Fibroblast of lung (primary cell): ENCODE measurements at regions not wholly inside any gene's neighbourhood (a gene's known extent, or its start where the extent isn't known, plus 50 kb on each side); places are given as distances from the start of the nearest gene placed in this dataset.
"Not testable (repeated sequence)": the region's sequence is repeated elsewhere in the genome, so short reads cannot be mapped to it uniquely, and the experiment has no call there.

Source experiments
- DNase-seq, 2 donors: peaks; one replicate each; pipeline versions ENCODE4 v3.0.0 to v3.0.0-alpha.2; 2010; ENCODE audit warnings: low read depth in 2 of 2
- H2AFZ ChIP-seq: 2 replicates; pipeline ENCODE4 v1.5.1; 2012; ENCODE audit warnings: low read length, control low read depth, inconsistent platforms
- H3K27ac ChIP-seq: 2 replicates; pipeline ENCODE4 v1.5.1; 2011; ENCODE audit warnings: low read length, control low read depth; ENCODE audit not compliant: insufficient read depth
- H3K27me3 ChIP-seq: 2 replicates; pipeline ENCODE4 v1.5.1; 2011; ENCODE audit warnings: mild to moderate bottlenecking, low read length; ENCODE audit not compliant: control insufficient read depth, insufficient read depth
- H3K36me3 ChIP-seq: 2 replicates; pipeline ENCODE4 v1.5.1; 2011; ENCODE audit warnings: low read length; ENCODE audit not compliant: control insufficient read depth, insufficient read depth
- H3K4me1 ChIP-seq: 2 replicates; pipeline ENCODE4 v1.5.1; 2011; ENCODE audit warnings: low read length; ENCODE audit not compliant: control insufficient read depth, insufficient read depth; ENCODE audit errors: extremely low read depth
- H3K4me2 ChIP-seq: 2 replicates; pipeline ENCODE4 v1.5.1; 2011; ENCODE audit warnings: low read length, control low read depth; ENCODE audit not compliant: insufficient read depth; ENCODE audit errors: extremely low read depth
- H3K4me3 ChIP-seq, 4 experiments: fragments of 200-600 bp in 1 of 4; sonication (generic) in 1 of 4; replicated peaks in 1 of 4; 2 replicates each; pipeline ENCODE4 v1.5.1; 2011 to 2016; ENCODE audit warnings: low read length in 4 of 4, low read depth in 3 of 4, mild to moderate bottlenecking in 3 of 4, control low read depth in 2 of 4, inconsistent platforms in 1 of 4, mixed read lengths in 1 of 4; ENCODE audit not compliant: insufficient read depth in 1 of 4; ENCODE audit errors: control extremely low read depth in 1 of 4
- H3K79me2 ChIP-seq: 2 replicates; pipeline ENCODE4 v1.5.1; 2012; ENCODE audit warnings: mild to moderate bottlenecking, low read length, inconsistent platforms; ENCODE audit not compliant: control insufficient read depth, insufficient read depth
- H3K9ac ChIP-seq: 2 replicates; pipeline ENCODE4 v1.5.1; 2011; ENCODE audit warnings: mild to moderate bottlenecking, low read length, control low read depth; ENCODE audit not compliant: insufficient read depth
- H3K9me3 ChIP-seq: 2 replicates; pipeline ENCODE4 v1.5.1; 2012; ENCODE audit warnings: low read depth, low read length; ENCODE audit not compliant: control insufficient read depth, insufficient read depth
- H4K20me1 ChIP-seq: 2 replicates; pipeline ENCODE4 v1.5.1; 2011; ENCODE audit warnings: low read length; ENCODE audit not compliant: control insufficient read depth, insufficient read depth; ENCODE audit errors: extremely low read depth
- EZH2 ChIP-seq: IDR thresholded peaks from 2 replicates; pipeline ENCODE4 v1.5.1; 2012; ENCODE audit warnings: low read length, control low read depth, mild to moderate bottlenecking; ENCODE audit errors: missing control alignments
- TF ChIP-seq, protein P1 (sequence below), 2 donors: IDR thresholded peaks in 1 of 2; conservative IDR thresholded peaks in 1 of 2; 1 replicate in 1 of 2; 2 replicates in 1 of 2; pipeline ENCODE4 v1.5.1; 2011 to 2012; ENCODE audit warnings: low read length in 2 of 2, control low read depth in 1 of 2, inconsistent platforms in 1 of 2, low read depth in 1 of 2, mild to moderate bottlenecking in 1 of 2

DNA sequence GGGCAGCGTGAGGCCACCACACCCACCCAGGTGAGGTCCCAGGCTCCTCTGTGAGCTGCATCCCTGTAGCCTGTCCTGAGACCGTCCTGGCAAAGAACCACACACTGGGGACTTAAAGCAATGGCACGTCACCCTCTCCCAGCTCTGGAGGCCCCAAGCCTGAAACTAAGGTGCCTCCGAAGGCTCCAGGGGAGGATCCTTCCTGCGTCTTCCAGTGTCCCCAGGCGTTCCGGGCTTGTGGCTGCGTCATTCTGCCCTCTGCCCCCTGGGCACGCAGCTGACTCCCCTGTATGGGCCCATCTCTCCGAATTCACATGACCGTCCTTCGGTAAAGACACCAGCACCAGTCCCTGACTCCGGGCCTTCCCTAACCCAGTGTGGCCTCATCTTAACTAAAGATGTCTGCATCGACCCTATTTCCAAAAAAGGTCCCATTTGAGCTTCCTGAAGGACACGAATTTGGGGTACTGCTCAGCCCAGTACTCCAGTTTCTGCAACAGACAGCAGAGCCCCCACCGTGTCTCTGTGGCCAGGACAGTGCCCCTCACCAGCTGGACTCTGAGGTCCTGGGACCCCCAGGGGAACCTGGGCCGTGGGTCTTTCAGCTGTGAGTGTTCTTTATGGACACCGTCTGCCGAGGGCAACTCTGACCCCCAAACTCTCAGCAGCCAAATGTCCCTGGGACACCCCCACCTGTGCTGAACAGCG is 75.2 kb upstream of the CTDP1 start:
- no peaks in the 10 kb centered on the region for H3K4me1 ChIP-seq
- H3K4me3 ChIP-seq, result no peak overlapping the region
- no peaks in the 10 kb centered on the region for H3K27me3 ChIP-seq
- no peaks in the 10 kb centered on the region for H3K36me3 ChIP-seq
- DNase-seq, result no peak
- H3K27ac ChIP-seq, result no peak overlapping the region
- H2AFZ ChIP-seq, result no peak overlapping the region
- no peaks in the 10 kb centered on the region for H4K20me1 ChIP-seq
- no peak overlapping the region for H3K4me2 ChIP-seq
- H3K9ac ChIP-seq, result no peak overlapping the region
- no peaks in the 10 kb centered on the region for H3K9me3 ChIP-seq
- no peaks in the 10 kb centered on the region for H3K79me2 ChIP-seq
- TF ChIP-seq, protein P1, sequence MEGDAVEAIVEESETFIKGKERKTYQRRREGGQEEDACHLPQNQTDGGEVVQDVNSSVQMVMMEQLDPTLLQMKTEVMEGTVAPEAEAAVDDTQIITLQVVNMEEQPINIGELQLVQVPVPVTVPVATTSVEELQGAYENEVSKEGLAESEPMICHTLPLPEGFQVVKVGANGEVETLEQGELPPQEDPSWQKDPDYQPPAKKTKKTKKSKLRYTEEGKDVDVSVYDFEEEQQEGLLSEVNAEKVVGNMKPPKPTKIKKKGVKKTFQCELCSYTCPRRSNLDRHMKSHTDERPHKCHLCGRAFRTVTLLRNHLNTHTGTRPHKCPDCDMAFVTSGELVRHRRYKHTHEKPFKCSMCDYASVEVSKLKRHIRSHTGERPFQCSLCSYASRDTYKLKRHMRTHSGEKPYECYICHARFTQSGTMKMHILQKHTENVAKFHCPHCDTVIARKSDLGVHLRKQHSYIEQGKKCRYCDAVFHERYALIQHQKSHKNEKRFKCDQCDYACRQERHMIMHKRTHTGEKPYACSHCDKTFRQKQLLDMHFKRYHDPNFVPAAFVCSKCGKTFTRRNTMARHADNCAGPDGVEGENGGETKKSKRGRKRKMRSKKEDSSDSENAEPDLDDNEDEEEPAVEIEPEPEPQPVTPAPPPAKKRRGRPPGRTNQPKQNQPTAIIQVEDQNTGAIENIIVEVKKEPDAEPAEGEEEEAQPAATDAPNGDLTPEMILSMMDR (conservative IDR thresholded peaks at IDR 0.05 in 1 of 2, IDR thresholded peaks at IDR 0.05 in 1 of 2; ENCODE audit: low read depth in 1 of 2, low read length in 2 of 2), result no peak
- TF ChIP-seq EZH2, result no peak

DNA sequence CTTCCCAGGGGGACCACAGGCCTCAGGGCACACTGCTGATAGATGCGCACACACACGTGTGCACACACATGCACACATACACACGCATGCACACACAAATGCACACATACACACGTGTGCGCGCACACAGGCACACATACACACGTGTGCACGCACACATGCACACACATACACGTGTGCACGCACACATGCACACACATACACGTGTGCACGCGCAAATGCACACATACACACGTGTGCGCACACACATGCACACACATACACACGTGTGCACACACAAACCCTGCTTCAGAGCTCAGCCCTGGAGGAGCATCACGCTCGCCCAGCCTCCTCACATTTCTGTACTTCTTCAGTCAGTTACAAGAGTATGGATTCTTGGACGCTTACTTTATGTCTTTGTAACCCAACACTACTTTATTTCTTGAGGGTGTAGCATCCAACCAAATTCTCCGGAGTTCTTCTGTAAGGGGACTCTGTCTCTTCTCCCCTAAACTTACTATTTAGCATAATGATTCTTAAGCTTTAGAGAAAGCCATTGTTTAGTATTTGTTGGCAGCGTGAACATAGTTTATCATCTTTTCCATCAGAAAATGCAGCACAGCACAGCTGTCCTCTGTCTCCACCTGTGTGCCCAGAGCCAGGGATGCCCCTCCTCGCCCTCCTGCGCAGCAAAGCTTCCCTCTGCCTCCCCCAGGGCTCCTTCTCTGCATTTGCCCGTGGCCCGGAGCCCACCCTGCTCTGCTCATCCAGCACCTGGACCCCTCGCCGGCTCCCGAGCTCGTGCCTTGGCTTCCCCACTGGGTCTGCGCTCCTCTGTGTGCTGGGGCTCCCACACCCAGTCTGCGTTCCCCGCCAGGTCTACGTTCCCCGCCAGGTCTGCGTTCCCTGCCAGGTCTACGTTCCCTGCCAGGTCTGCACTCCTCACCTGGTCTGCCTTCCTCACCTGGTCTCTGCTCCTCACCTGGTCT is 74.4 kb upstream of the CTDP1 start:
- no peaks in the 10 kb centered on the region for H3K79me2 ChIP-seq
- no peaks in the 10 kb centered on the region for H3K36me3 ChIP-seq
- H3K9me3 ChIP-seq, result no peaks in the 10 kb centered on the region
- H3K27me3 ChIP-seq, result no peaks in the 10 kb centered on the region
- no peaks in the 10 kb centered on the region for H3K4me1 ChIP-seq
- H3K4me2 ChIP-seq, result no peak overlapping the region
- no peak overlapping the region for H3K27ac ChIP-seq
- TF ChIP-seq EZH2, result no peak
- TF ChIP-seq, protein P1 (conservative IDR thresholded peaks at IDR 0.05 in 1 of 2, IDR thresholded peaks at IDR 0.05 in 1 of 2; ENCODE audit: low read depth in 1 of 2, low read length in 2 of 2), result no peak
- H3K4me3 ChIP-seq, result no peak overlapping the region
- DNase-seq, result no peak
- no peak overlapping the region for H2AFZ ChIP-seq
- H4K20me1 ChIP-seq, result no peaks in the 10 kb centered on the region
- no peak overlapping the region for H3K9ac ChIP-seq

- H3K27me3 ChIP-seq, H3K4me2 ChIP-seq, H4K20me1 ChIP-seq, H3K9me3 ChIP-seq, H3K27ac ChIP-seq, H3K4me3 ChIP-seq, H3K79me2 ChIP-seq, H3K9ac ChIP-seq, H3K36me3 ChIP-seq, DNase-seq, H3K4me1 ChIP-seq, H2AFZ ChIP-seq: not testable (repeated sequence)
Measured at GRCh38 chr18:79606071-79606470, 73.5 kb upstream of the CTDP1 start.
